GM21381 (cell line): ENCODE measurements at regions not wholly inside any gene's neighbourhood (a gene's known extent, or its start where the extent isn't known, plus 50 kb on each side); places are given as distances from the start of the nearest gene placed in this dataset.

Experiments used
- ATAC-seq: cut with Tn5 transposase; IDR thresholded peaks from one replicate; pipeline ENCODE4 v1.9.1; 2021; ENCODE audit warnings: mild to moderate bottlenecking, moderate library complexity; ENCODE audit not compliant: unreplicated experiment

- no peak for ATAC-seq
These were observed 1696.0 kb downstream of the MAT2B start for GRCh38 chr5:165201369-165201768.

- ATAC-seq, result no peak
These were observed 1696.5 kb downstream of the MAT2B start for GRCh38 chr5:165201771-165202518.

GRCh38 chr5:165202519-165202910, 1697.1 kb downstream of the MAT2B start:
- ATAC-seq, result no peak

- no peak for ATAC-seq
These were observed 1703.8 kb downstream of the MAT2B start for GRCh38 chr5:165209101-165209727.

GRCh38 chr5:165224366-165225045, 1719.1 kb downstream of the MAT2B start:
- no peak for ATAC-seq

- no peak for ATAC-seq
These were observed 1722.1 kb downstream of the MAT2B start for GRCh38 chr5:165227515-165227914.

- ATAC-seq, result no peak
These were observed 1722.8 kb downstream of the MAT2B start for GRCh38 chr5:165228184-165228583.

- ATAC-seq, result no peak
These were observed 1726.5 kb downstream of the MAT2B start for GRCh38 chr5:165231821-165232508.

- no peak for ATAC-seq
These were observed 1727.2 kb downstream of the MAT2B start for GRCh38 chr5:165232509-165233028.

GRCh38 chr5:165241811-165242210, 1736.4 kb downstream of the MAT2B start:
- ATAC-seq, result no peak

GRCh38 chr5:165242646-165243045, 1737.2 kb downstream of the MAT2B start:
- no peak for ATAC-seq

GRCh38 chr5:165244407-165244806, 1739.0 kb downstream of the MAT2B start:
- no peak for ATAC-seq

GRCh38 chr5:165258197-165258771, 1752.9 kb downstream of the MAT2B start:
- no peak for ATAC-seq

- no peak for ATAC-seq
These were observed 1755.0 kb downstream of the MAT2B start for GRCh38 chr5:165260426-165260825.

GRCh38 chr5:165263536-165263935, 1758.1 kb downstream of the MAT2B start:
- ATAC-seq, result no peak

- no peak for ATAC-seq
These were observed 1761.5 kb downstream of the MAT2B start for GRCh38 chr5:165266939-165267338.

GRCh38 chr5:165272436-165272835, 1767.0 kb downstream of the MAT2B start:
- ATAC-seq, result no peak

GRCh38 chr5:165277661-165278060, 1772.2 kb downstream of the MAT2B start:
- ATAC-seq, result no peak

GRCh38 chr5:165282491-165282890, 1777.1 kb downstream of the MAT2B start:
- ATAC-seq, result no peak

- ATAC-seq, result no peak
These were observed 1781.3 kb downstream of the MAT2B start for GRCh38 chr5:165286692-165287091.

GRCh38 chr5:165290535-165290934, 1785.1 kb downstream of the MAT2B start:
- ATAC-seq, result no peak
